ENCODE measurements at regions not wholly inside any gene's neighbourhood (a gene's known extent, or its start where the extent isn't known, plus 50 kb on each side); places are given as distances from the start of the nearest gene placed in this dataset.

GRCh38 chr3:88364926-88365325 lies 215.2 kb downstream of the C3orf38 start:
- TF ChIP-seq CTCF (IDR thresholded peaks at IDR 0.05) (no peak), POLR2A (IDR thresholded peaks at IDR 0.05) (no peak)
